Hematopoietic multipotent progenitor cell treated with erythropoietin and hydrocortisone succinate and interleukin-3 and kit ligand, for 15 days (in vitro differentiated cells): ENCODE measurements at regions not wholly inside any gene's neighbourhood (a gene's known extent, or its start where the extent isn't known, plus 50 kb on each side); places are given as distances from the start of the nearest gene placed in this dataset.

Experiments used
- DNase-seq: peaks from one replicate; pipeline ENCODE4 v3.0.0-alpha.2; 2015; ENCODE audit warnings: low spot score

GRCh38 chr10:53005612-53006345 is 233.2 kb upstream of the MBL2 start:
- no peak for DNase-seq

GRCh38 chr10:53003094-53003493 is 230.5 kb upstream of the MBL2 start:
- no peak for DNase-seq

GRCh38 chr10:52999681-53000080 is 227.1 kb upstream of the MBL2 start:
- DNase-seq, result no peak

- DNase-seq, result no peak
Observed at GRCh38 chr10:52999258-52999657, 226.7 kb upstream of the MBL2 start.

- no peak for DNase-seq
Observed at GRCh38 chr10:52997007-52997406, 224.4 kb upstream of the MBL2 start.

- DNase-seq, result no peak
Observed at GRCh38 chr10:52994370-52994769, 221.8 kb upstream of the MBL2 start.

- DNase-seq, result no peak
Observed at GRCh38 chr10:52993109-52993508, 220.5 kb upstream of the MBL2 start.

- no peak for DNase-seq
Observed at GRCh38 chr10:52992567-52992966, 220.0 kb upstream of the MBL2 start.

- no peak for DNase-seq
Observed at GRCh38 chr10:52988923-52989322, 216.3 kb upstream of the MBL2 start.

- no peak for DNase-seq
Observed at GRCh38 chr10:52986125-52986524, 213.5 kb upstream of the MBL2 start.

GRCh38 chr10:52984169-52984568 is 211.6 kb upstream of the MBL2 start:
- no peak for DNase-seq

- no peak for DNase-seq
Observed at GRCh38 chr10:52979295-52979990, 206.9 kb upstream of the MBL2 start.

- DNase-seq, result no peak
Observed at GRCh38 chr10:52977581-52977980, 205.0 kb upstream of the MBL2 start.

GRCh38 chr10:52967806-52968795 is 195.5 kb upstream of the MBL2 start:
- DNase-seq, result no peak

- no peak for DNase-seq
Observed at GRCh38 chr10:52966904-52967303, 194.3 kb upstream of the MBL2 start.

- DNase-seq, result no peak
Observed at GRCh38 chr10:52965938-52966401, 193.4 kb upstream of the MBL2 start.

GRCh38 chr10:52965509-52965908 is 192.9 kb upstream of the MBL2 start:
- DNase-seq, result no peak

- DNase-seq, result no peak
Observed at GRCh38 chr10:52961323-52961722, 188.7 kb upstream of the MBL2 start.

GRCh38 chr10:52959810-52960209 is 187.2 kb upstream of the MBL2 start:
- DNase-seq, result no peak

GRCh38 chr10:52956861-52957260 is 184.3 kb upstream of the MBL2 start:
- DNase-seq, result no peak

- no peak for DNase-seq
Observed at GRCh38 chr10:52956461-52956860, 183.9 kb upstream of the MBL2 start.

- DNase-seq, result no peak
Observed at GRCh38 chr10:52955337-52955736, 182.8 kb upstream of the MBL2 start.
